Activated T-helper 2 cell treated with anti-CD3 and anti-CD28 coated beads, Interferon-gamma antibody, Interleukin-2, Interleukin-4, amounts not matched to agents 10 μg/mL and 5 μg/mL and 100 μg/mL, durations not matched to agents 14 hours and 24 hours and 36 hours (primary cell): ENCODE measurements at regions not wholly inside any gene's neighbourhood (a gene's known extent, or its start where the extent isn't known, plus 50 kb on each side); places are given as distances from the start of the nearest gene placed in this dataset.

Experiments
- DNase-seq: peaks from one replicate; pipeline ENCODE4 v3.0.0; 2021; ENCODE audit warnings: low spot score
- H3K27ac Mint-ChIP-seq: one replicate; pipeline ENCODE4 v1.8.0; 2021; ENCODE audit warnings: mixed read lengths
- H3K27me3 Mint-ChIP-seq: one replicate; pipeline ENCODE4 v1.8.0; 2021; ENCODE audit warnings: low read depth, mixed read lengths
- H3K36me3 Mint-ChIP-seq: one replicate; pipeline ENCODE4 v1.8.0; 2021; ENCODE audit warnings: low read depth, mixed read lengths
- H3K4me1 Mint-ChIP-seq: one replicate; pipeline ENCODE4 v1.8.0; 2021; ENCODE audit warnings: low read depth, mixed read lengths
- H3K4me3 Mint-ChIP-seq: one replicate; pipeline ENCODE4 v1.8.0; 2021; ENCODE audit warnings: low read depth, mild to moderate bottlenecking, moderate library complexity, mixed read lengths
- H3K9me3 Mint-ChIP-seq: one replicate; pipeline ENCODE4 v1.8.0; 2021; ENCODE audit warnings: mixed read lengths
- intact Hi-C: fragments of 100-400 bp; cut with micrococcal nuclease; formaldehyde crosslinking; loops from one replicate; pipeline ENCODE4 v1.15.1; 2023

DNA sequence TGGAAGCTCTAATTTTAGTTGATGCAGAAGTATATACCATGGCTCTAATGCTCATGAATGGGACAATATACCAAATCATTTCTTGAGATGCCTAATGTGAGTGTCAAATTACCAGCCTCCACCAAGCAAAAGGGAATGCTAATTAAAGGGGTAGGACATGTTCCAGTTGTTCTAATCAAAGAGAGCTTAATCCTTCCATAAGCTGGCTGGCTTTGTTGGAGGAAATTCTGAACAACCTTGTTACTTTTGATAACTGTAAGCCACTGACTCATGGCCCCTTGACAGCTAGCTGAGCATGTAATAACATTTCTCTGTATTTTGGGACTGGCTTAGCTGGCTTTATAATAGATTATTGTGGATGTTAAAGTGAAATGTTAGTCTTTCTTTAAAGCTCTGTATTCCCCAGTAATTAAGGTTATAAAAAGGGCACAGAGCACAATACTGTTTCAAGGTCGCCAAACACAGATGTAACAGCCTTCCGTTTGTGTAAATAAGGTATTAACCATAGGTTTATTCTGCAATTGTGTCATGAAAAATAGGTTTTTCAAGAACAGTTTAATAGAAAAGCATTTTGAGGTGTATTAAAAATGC lies 1194.0 kb downstream of the PCDH9 start:
- H3K27ac Mint-ChIP-seq = no peak overlapping the region
- H3K9me3 Mint-ChIP-seq = peaks cover 11% of the 10 kb centered on the region
- H3K4me1 Mint-ChIP-seq = no peaks in the 10 kb centered on the region
- intact Hi-C loops = no loop called here
- no peak for DNase-seq
- H3K27me3 Mint-ChIP-seq = no peaks in the 10 kb centered on the region
- no peak overlapping the region for H3K4me3 Mint-ChIP-seq
- H3K36me3 Mint-ChIP-seq = no peaks in the 10 kb centered on the region

GRCh38 chr13:66033924-66034323 lies 1196.2 kb downstream of the PCDH9 start:
- no peaks in the 10 kb centered on the region for H3K36me3 Mint-ChIP-seq
- H3K4me3 Mint-ChIP-seq = no peak overlapping the region
- no peak for DNase-seq
- H3K27ac Mint-ChIP-seq = no peak overlapping the region
- H3K9me3 Mint-ChIP-seq = peaks cover 15% of the 10 kb centered on the region
- H3K27me3 Mint-ChIP-seq = no peaks in the 10 kb centered on the region
- H3K4me1 Mint-ChIP-seq = no peaks in the 10 kb centered on the region
- intact Hi-C loops = no loop called here

- H3K27me3 Mint-ChIP-seq = no peaks in the 10 kb centered on the region
- H3K9me3 Mint-ChIP-seq = peaks cover 12% of the 10 kb centered on the region
- H3K4me3 Mint-ChIP-seq = no peak overlapping the region
- H3K36me3 Mint-ChIP-seq = no peaks in the 10 kb centered on the region
- intact Hi-C loops = no loop called here
- H3K27ac Mint-ChIP-seq = no peak overlapping the region
- no peak for DNase-seq
- no peaks in the 10 kb centered on the region for H3K4me1 Mint-ChIP-seq
Measured at GRCh38 chr13:66021846-66022245, 1208.3 kb downstream of the PCDH9 start.

- H3K4me3 Mint-ChIP-seq = no peak overlapping the region
- H3K27me3 Mint-ChIP-seq = no peaks in the 10 kb centered on the region
- no peaks in the 10 kb centered on the region for H3K4me1 Mint-ChIP-seq
- H3K9me3 Mint-ChIP-seq = peaks cover 20% of the 10 kb centered on the region
- no peaks in the 10 kb centered on the region for H3K36me3 Mint-ChIP-seq
- no peak for DNase-seq
- no peak overlapping the region for H3K27ac Mint-ChIP-seq
- intact Hi-C loops = no loop called here
Measured at GRCh38 chr13:66014771-66015170, 1215.4 kb downstream of the PCDH9 start.

DNA sequence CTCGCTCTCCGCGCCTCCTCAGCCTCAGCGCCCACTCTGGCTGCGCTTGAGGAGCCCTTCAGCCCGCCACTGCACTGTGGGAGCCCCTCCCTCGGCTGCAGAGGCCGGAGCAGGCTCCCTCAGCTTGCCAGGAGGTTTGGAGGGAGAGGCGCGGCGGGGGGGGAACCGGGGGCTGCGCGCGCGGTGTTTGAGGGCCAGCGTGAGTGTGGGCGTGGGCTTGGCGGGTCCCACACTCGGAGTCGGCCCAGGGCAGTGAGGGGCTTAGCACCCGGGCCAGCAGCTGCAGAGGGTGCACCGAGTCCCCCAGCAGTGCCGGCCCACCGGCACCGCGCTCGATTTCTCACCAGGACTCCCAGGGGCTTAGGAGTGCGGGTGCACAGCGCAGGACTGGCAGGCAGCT lies 1220.9 kb downstream of the PCDH9 start:
- Mint-ChIP-seq H3K27ac (no peak overlapping the region), H3K4me1 (no peaks in the 10 kb centered on the region), H3K9me3 (peaks cover 16% of the 10 kb centered on the region), H3K36me3 (no peaks in the 10 kb centered on the region), H3K27me3 (no peaks in the 10 kb centered on the region), H3K4me3 (no peak overlapping the region)
- intact Hi-C loops = no loop called here
- no peak for DNase-seq

DNA sequence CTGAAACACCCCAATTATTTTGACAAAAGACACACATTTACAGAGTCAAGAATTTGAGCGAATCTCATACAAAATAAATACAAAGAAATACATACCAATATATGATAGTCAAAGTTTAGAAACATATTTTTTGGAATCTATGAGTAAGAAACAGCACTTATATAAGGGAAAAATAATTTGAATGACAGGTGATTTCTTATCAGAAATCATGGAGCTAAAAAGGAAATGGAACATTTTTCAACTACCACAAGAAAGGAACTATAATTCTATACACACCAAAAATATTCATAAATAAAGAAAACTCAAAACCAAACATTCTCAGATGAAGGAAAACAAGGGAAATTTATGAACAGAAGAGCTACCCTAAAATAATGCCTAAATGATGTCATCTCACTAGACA lies 1226.6 kb downstream of the PCDH9 start:
- H3K4me1 Mint-ChIP-seq = no peaks in the 10 kb centered on the region
- no peaks in the 10 kb centered on the region for H3K36me3 Mint-ChIP-seq
- intact Hi-C loops = no loop called here
- H3K9me3 Mint-ChIP-seq = peaks cover 14% of the 10 kb centered on the region
- H3K4me3 Mint-ChIP-seq = no peak overlapping the region
- DNase-seq = no peak
- no peaks in the 10 kb centered on the region for H3K27me3 Mint-ChIP-seq
- no peak overlapping the region for H3K27ac Mint-ChIP-seq

GRCh38 chr13:66001140-66001539 lies 1229.0 kb downstream of the PCDH9 start:
- DNase-seq = no peak
- H3K4me1 Mint-ChIP-seq = no peaks in the 10 kb centered on the region
- no peak overlapping the region for H3K4me3 Mint-ChIP-seq
- intact Hi-C loops = no loop called here
- peaks cover 22% of the 10 kb centered on the region for H3K9me3 Mint-ChIP-seq
- H3K27me3 Mint-ChIP-seq = no peaks in the 10 kb centered on the region
- no peak overlapping the region for H3K27ac Mint-ChIP-seq
- no peaks in the 10 kb centered on the region for H3K36me3 Mint-ChIP-seq

GRCh38 chr13:65999411-65999810 lies 1230.7 kb downstream of the PCDH9 start:
- DNase-seq = no peak
- Mint-ChIP-seq H3K27ac (no peak overlapping the region), H3K36me3 (no peaks in the 10 kb centered on the region), H3K9me3 (peaks cover 22% of the 10 kb centered on the region), H3K4me1 (no peaks in the 10 kb centered on the region), H3K4me3 (no peak overlapping the region), H3K27me3 (no peaks in the 10 kb centered on the region)
- intact Hi-C loops = no loop called here

- Mint-ChIP-seq H3K9me3 (no peaks in the 10 kb centered on the region), H3K27ac (no peak overlapping the region), H3K4me1 (no peaks in the 10 kb centered on the region), H3K36me3 (no peaks in the 10 kb centered on the region), H3K27me3 (no peaks in the 10 kb centered on the region), H3K4me3 (no peak overlapping the region)
- intact Hi-C loops = no loop called here
- no peak for DNase-seq
Measured at GRCh38 chr13:65990684-65991083, 1239.5 kb downstream of the PCDH9 start.

- no peak overlapping the region for H3K4me3 Mint-ChIP-seq
- H3K36me3 Mint-ChIP-seq = no peaks in the 10 kb centered on the region
- peaks cover 3% of the 10 kb centered on the region for H3K9me3 Mint-ChIP-seq
- no peaks in the 10 kb centered on the region for H3K27me3 Mint-ChIP-seq
- H3K4me1 Mint-ChIP-seq = no peaks in the 10 kb centered on the region
- intact Hi-C loops = no loop called here
- DNase-seq = no peak
- no peak overlapping the region for H3K27ac Mint-ChIP-seq
Measured at GRCh38 chr13:65985612-65986011, 1244.5 kb downstream of the PCDH9 start.

DNA sequence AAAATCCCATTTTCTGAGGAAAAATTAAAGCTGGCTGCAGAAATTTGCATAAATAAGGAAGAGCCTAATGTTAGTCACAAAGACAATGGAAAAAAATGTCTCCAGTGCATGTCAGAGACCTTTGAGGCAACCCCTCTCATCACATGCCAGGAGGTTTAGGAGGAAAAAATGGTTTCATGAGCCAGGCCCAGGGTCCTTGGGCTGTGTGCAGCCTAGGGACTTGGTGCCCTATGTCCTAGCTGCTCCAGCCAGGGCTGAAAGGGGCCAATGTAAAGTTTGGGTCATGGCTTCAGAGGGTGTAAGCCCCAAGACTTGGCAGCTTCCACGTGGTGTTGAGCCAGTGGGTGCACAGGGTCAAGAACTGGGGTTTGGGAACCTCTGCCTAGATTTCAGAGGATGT lies 1252.6 kb downstream of the PCDH9 start:
- no peak for DNase-seq
- intact Hi-C loops = no loop called here
- Mint-ChIP-seq H3K27me3 (no peaks in the 10 kb centered on the region), H3K4me1 (no peaks in the 10 kb centered on the region), H3K36me3 (no peaks in the 10 kb centered on the region), H3K27ac (no peak overlapping the region), H3K9me3 (peaks cover 21% of the 10 kb centered on the region), H3K4me3 (no peak overlapping the region)

DNA sequence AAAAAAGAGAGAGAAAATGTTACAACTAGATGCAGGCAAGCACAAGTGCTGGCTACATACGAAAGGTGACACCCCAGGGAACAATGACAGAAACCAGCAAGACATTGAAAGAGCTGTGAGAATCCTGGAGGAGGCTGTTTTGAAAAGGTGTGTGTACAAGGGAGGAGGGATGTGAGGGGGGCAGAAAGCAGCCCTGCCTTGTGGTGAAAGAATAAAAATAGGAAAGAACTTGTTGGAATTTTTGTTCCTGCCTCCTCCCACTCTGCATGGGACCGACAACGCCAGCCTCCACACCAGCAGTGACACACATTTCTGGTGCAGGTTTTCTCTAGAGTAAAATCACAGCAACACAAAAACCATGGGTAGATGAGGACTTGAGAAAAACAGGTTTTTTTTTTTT lies 1258.6 kb downstream of the PCDH9 start:
- Mint-ChIP-seq H3K9me3 (peaks cover 21% of the 10 kb centered on the region), H3K4me1 (no peaks in the 10 kb centered on the region), H3K4me3 (no peak overlapping the region), H3K36me3 (no peaks in the 10 kb centered on the region), H3K27me3 (no peaks in the 10 kb centered on the region), H3K27ac (no peak overlapping the region)
- intact Hi-C loops = no loop called here
- no peak for DNase-seq

- intact Hi-C loops = no loop called here
- H3K4me3 Mint-ChIP-seq = no peak overlapping the region
- no peak overlapping the region for H3K27ac Mint-ChIP-seq
- H3K27me3 Mint-ChIP-seq = no peaks in the 10 kb centered on the region
- DNase-seq = no peak
- H3K9me3 Mint-ChIP-seq = peaks cover 14% of the 10 kb centered on the region
- no peaks in the 10 kb centered on the region for H3K4me1 Mint-ChIP-seq
- no peaks in the 10 kb centered on the region for H3K36me3 Mint-ChIP-seq
Measured at GRCh38 chr13:65966991-65967451, 1263.1 kb downstream of the PCDH9 start.

DNA sequence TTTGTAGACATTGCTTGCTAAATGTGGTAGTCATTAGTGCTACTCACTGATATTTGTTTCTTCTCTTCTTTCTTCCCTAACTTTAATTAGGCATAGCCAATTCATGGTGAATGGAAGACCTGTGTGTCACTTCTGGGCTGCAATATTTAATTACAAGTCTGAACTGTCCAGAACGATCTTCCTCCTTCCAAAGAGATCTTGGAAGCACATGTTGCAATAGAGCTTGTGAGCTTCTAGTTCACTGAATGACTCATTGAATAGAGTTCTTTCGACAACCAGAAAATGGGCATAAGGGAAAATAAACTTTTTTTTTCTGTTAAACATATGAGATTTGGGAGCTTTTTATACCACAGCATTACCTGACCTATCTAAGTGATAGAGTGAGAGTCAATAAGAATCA lies 1264.6 kb downstream of the PCDH9 start:
- DNase-seq = no peak
- Mint-ChIP-seq H3K9me3 (peaks cover 11% of the 10 kb centered on the region), H3K36me3 (no peaks in the 10 kb centered on the region), H3K27ac (no peak overlapping the region), H3K4me3 (no peak overlapping the region), H3K27me3 (no peaks in the 10 kb centered on the region), H3K4me1 (no peaks in the 10 kb centered on the region)
- intact Hi-C loops = no loop called here
